ENCODE measurements at regions not wholly inside any gene's neighbourhood (a gene's known extent, or its start where the extent isn't known, plus 50 kb on each side); places are given as distances from the start of the nearest gene placed in this dataset.

DNA sequence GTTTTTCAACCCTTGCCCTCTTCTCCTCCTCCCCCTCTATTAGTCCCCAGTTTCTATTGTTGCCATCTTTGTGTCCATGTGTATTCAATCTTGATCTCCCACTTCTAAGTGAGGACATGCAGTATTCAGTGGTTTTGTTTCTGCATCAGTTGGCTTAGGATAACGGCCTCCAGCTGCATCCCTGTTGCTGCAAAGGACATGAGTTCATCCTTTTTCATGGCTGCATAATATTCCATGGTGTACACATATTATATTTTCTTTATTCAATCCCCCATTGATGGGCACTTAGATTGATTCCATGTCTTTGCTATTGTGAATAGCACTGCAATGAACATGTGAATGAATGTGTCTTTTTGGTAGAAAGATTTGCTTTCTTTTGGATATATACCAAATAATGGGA, 190.4 kb upstream of the LYZL1 start:
- H3K27me3 ChIP-seq (ENCODE audit: control insufficient read depth, extremely low read depth, insufficient read depth, low read length), result no peaks in the 10 kb centered on the region
- H3K27ac ChIP-seq (ENCODE audit: control insufficient read depth, insufficient read depth, low read length), result no peak overlapping the region
- FAIRE-seq (no peak), DNase-seq (ENCODE audit: low read depth, low spot score) (no peak)
- no peaks in the 10 kb centered on the region for H3K4me1 ChIP-seq (ENCODE audit: control insufficient read depth, extremely low read depth, insufficient read depth, low read length)
- H4K20me1 ChIP-seq (ENCODE audit: control insufficient read depth, extremely low read depth, insufficient read depth, low read length), result no peaks in the 10 kb centered on the region
- no peak overlapping the region for H3K4me3 ChIP-seq (ENCODE audit: control insufficient read depth in 2 of 3, extremely low read depth in 1 of 3, insufficient read depth in 2 of 3, low read depth in 1 of 3, low read length in 3 of 3)
- no peaks in the 10 kb centered on the region for H3K79me2 ChIP-seq (ENCODE audit: control insufficient read depth, insufficient read depth, low read length)
- H2AFZ ChIP-seq (ENCODE audit: control insufficient read depth, low read length), result no peak overlapping the region
- no peak overlapping the region for H3K9ac ChIP-seq (ENCODE audit: control insufficient read depth, extremely low read depth, insufficient read depth, low read length)
- no peaks in the 10 kb centered on the region for H3K9me3 ChIP-seq (ENCODE audit: control insufficient read depth, low read depth, low read length)
- TF ChIP-seq, protein P1, sequence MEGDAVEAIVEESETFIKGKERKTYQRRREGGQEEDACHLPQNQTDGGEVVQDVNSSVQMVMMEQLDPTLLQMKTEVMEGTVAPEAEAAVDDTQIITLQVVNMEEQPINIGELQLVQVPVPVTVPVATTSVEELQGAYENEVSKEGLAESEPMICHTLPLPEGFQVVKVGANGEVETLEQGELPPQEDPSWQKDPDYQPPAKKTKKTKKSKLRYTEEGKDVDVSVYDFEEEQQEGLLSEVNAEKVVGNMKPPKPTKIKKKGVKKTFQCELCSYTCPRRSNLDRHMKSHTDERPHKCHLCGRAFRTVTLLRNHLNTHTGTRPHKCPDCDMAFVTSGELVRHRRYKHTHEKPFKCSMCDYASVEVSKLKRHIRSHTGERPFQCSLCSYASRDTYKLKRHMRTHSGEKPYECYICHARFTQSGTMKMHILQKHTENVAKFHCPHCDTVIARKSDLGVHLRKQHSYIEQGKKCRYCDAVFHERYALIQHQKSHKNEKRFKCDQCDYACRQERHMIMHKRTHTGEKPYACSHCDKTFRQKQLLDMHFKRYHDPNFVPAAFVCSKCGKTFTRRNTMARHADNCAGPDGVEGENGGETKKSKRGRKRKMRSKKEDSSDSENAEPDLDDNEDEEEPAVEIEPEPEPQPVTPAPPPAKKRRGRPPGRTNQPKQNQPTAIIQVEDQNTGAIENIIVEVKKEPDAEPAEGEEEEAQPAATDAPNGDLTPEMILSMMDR (optimal IDR thresholded peaks at IDR 0.05 in 1 of 3, IDR thresholded peaks at IDR 0.05 in 1 of 3, conservative IDR thresholded peaks at IDR 0.05 in 1 of 3; ENCODE audit: extremely low read depth in 1 of 3, insufficient read depth in 2 of 3, low read length in 3 of 3), result no peak
- no peak for TF ChIP-seq EZH2 (IDR thresholded peaks at IDR 0.05; ENCODE audit: low read length)
- H3K9me1 ChIP-seq (ENCODE audit: control insufficient read depth, extremely low read depth, insufficient read depth, low read length), result no peaks in the 10 kb centered on the region
- dilution Hi-C loops (cut with MboI; ENCODE audit: extremely low pct_ligation_motif_present, low sequenced_read_pairs), result no loop called here
- no peak overlapping the region for H3K4me2 ChIP-seq (ENCODE audit: control insufficient read depth, extremely low read depth, insufficient read depth, low read depth, low read length)
- no peaks in the 10 kb centered on the region for H3K36me3 ChIP-seq (ENCODE audit: control insufficient read depth in 2 of 2, extremely low read depth in 1 of 2, insufficient read depth in 2 of 2, low read length in 2 of 2)

DNA sequence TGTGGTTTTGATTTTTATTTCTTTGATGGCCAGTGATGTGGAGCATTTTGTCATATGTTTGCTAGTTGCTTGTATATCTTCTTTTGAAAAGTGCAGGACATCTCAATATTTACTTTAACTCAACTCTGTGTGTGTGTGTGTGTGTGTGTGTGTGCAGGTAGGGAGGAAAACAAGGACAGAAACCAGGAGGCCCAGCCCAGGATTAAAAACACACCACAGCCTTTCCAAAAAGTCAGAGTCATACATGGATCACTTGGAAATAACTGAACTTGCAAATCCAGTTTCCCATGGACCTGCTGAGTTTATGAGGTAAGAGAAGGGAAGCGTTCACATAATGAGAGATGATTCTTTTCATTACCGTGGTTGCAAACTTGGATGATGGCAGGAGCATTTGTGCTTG, 189.9 kb upstream of the LYZL1 start:
- no peaks in the 10 kb centered on the region for H3K9me1 ChIP-seq (ENCODE audit: control insufficient read depth, extremely low read depth, insufficient read depth, low read length)
- no peaks in the 10 kb centered on the region for H3K9me3 ChIP-seq (ENCODE audit: control insufficient read depth, low read depth, low read length)
- H4K20me1 ChIP-seq (ENCODE audit: control insufficient read depth, extremely low read depth, insufficient read depth, low read length), result no peaks in the 10 kb centered on the region
- TF ChIP-seq EZH2 (IDR thresholded peaks at IDR 0.05; ENCODE audit: low read length), result no peak
- TF ChIP-seq, protein P1 (optimal IDR thresholded peaks at IDR 0.05 in 1 of 3, IDR thresholded peaks at IDR 0.05 in 1 of 3, conservative IDR thresholded peaks at IDR 0.05 in 1 of 3; ENCODE audit: extremely low read depth in 1 of 3, insufficient read depth in 2 of 3, low read length in 3 of 3), result no peak
- H3K9ac ChIP-seq (ENCODE audit: control insufficient read depth, extremely low read depth, insufficient read depth, low read length), result no peak overlapping the region
- DNase-seq (ENCODE audit: low read depth, low spot score), result no peak
- no peaks in the 10 kb centered on the region for H3K4me1 ChIP-seq (ENCODE audit: control insufficient read depth, extremely low read depth, insufficient read depth, low read length)
- H3K27ac ChIP-seq (ENCODE audit: control insufficient read depth, insufficient read depth, low read length), result no peak overlapping the region
- H3K4me2 ChIP-seq (ENCODE audit: control insufficient read depth, extremely low read depth, insufficient read depth, low read depth, low read length), result no peak overlapping the region
- no peak for FAIRE-seq
- H3K27me3 ChIP-seq (ENCODE audit: control insufficient read depth, extremely low read depth, insufficient read depth, low read length), result no peaks in the 10 kb centered on the region
- H3K36me3 ChIP-seq (ENCODE audit: control insufficient read depth in 2 of 2, extremely low read depth in 1 of 2, insufficient read depth in 2 of 2, low read length in 2 of 2), result no peaks in the 10 kb centered on the region
- no peak overlapping the region for H2AFZ ChIP-seq (ENCODE audit: control insufficient read depth, low read length)
- H3K79me2 ChIP-seq (ENCODE audit: control insufficient read depth, insufficient read depth, low read length), result no peaks in the 10 kb centered on the region
- dilution Hi-C loops (cut with MboI; ENCODE audit: extremely low pct_ligation_motif_present, low sequenced_read_pairs), result no loop called here
- H3K4me3 ChIP-seq (ENCODE audit: control insufficient read depth in 2 of 3, extremely low read depth in 1 of 3, insufficient read depth in 2 of 3, low read depth in 1 of 3, low read length in 3 of 3), result no peak overlapping the region
